Keratinocyte (primary cell): ENCODE measurements at regions not wholly inside any gene's neighbourhood (a gene's known extent, or its start where the extent isn't known, plus 50 kb on each side); places are given as distances from the start of the nearest gene placed in this dataset.

Experiments
- DNase-seq: peaks from one replicate; pipeline ENCODE4 v3.0.0-alpha.2; 2011; ENCODE audit warnings: low read depth, missing footprints, low spot score
- FAIRE-seq: peaks from 2 replicates; lab custom pipeline; 2011; peaks lifted over from hg19 to GRCh38; lab: Jason Lieb, UNC
- H2AFZ ChIP-seq: 2 replicates; pipeline ENCODE4 v1.6.0; 2012; ENCODE audit warnings: low read length, control low read depth, inconsistent platforms; ENCODE audit not compliant: control insufficient read depth
- H3K27ac ChIP-seq: 2 replicates; pipeline ENCODE4 v1.5.1; 2011; ENCODE audit warnings: low read length; ENCODE audit not compliant: control insufficient read depth, insufficient read depth
- H3K27me3 ChIP-seq: 3 replicates; pipeline ENCODE4 v1.6.0; 2011; ENCODE audit warnings: low read length; ENCODE audit not compliant: control insufficient read depth, insufficient read depth; ENCODE audit errors: extremely low read depth
- H3K36me3 ChIP-seq, 2 experiments: 2 replicates in 1 of 2; 3 replicates in 1 of 2; pipeline ENCODE4 v1.5.1; 2011; ENCODE audit warnings: low read length in 2 of 2, mild to moderate bottlenecking in 1 of 2; ENCODE audit not compliant: control insufficient read depth in 2 of 2, insufficient read depth in 2 of 2; ENCODE audit errors: extremely low read depth in 1 of 2
- H3K4me1 ChIP-seq: 3 replicates; pipeline ENCODE4 v1.5.1; 2011; ENCODE audit warnings: low read length; ENCODE audit not compliant: control insufficient read depth, insufficient read depth; ENCODE audit errors: extremely low read depth
- H3K4me2 ChIP-seq: 3 replicates; pipeline ENCODE4 v1.6.0; 2011; ENCODE audit warnings: low read depth, low read length; ENCODE audit not compliant: control insufficient read depth, insufficient read depth; ENCODE audit errors: extremely low read depth
- H3K4me3 ChIP-seq, 3 experiments: fragments of 200-600 bp in 1 of 3; sonication (generic) in 1 of 3; 2 replicates in 2 of 3; 3 replicates in 1 of 3; pipeline ENCODE4 v1.5.1; 2011 to 2016; ENCODE audit warnings: low read length in 3 of 3, mild to moderate bottlenecking in 3 of 3, control low read depth in 2 of 3, inconsistent platforms in 1 of 3, low read depth in 1 of 3, mixed read lengths in 1 of 3, mixed run types in 1 of 3, moderate library complexity in 1 of 3; ENCODE audit not compliant: control insufficient read depth in 2 of 3, insufficient read depth in 2 of 3; ENCODE audit errors: extremely low read depth in 1 of 3
- H3K79me2 ChIP-seq: 2 replicates; pipeline ENCODE4 v1.6.0; 2012; ENCODE audit warnings: low read length; ENCODE audit not compliant: control insufficient read depth, insufficient read depth
- H3K9ac ChIP-seq: 3 replicates; pipeline ENCODE4 v1.6.0; 2011; ENCODE audit warnings: low read length; ENCODE audit not compliant: control insufficient read depth, insufficient read depth; ENCODE audit errors: extremely low read depth
- H3K9me1 ChIP-seq: 3 replicates; pipeline ENCODE4 v1.6.0; 2011; ENCODE audit warnings: low read length; ENCODE audit not compliant: control insufficient read depth, insufficient read depth; ENCODE audit errors: extremely low read depth
- H3K9me3 ChIP-seq: 2 replicates; pipeline ENCODE4 v1.5.1; 2012; ENCODE audit warnings: low read depth, low read length; ENCODE audit not compliant: control insufficient read depth
- H4K20me1 ChIP-seq: 3 replicates; pipeline ENCODE4 v1.6.0; 2011; ENCODE audit warnings: low read length; ENCODE audit not compliant: control insufficient read depth, insufficient read depth; ENCODE audit errors: extremely low read depth
- EZH2 ChIP-seq: IDR thresholded peaks from one replicate; pipeline ENCODE4 v1.6.1; 2012; ENCODE audit warnings: inconsistent platforms, mild to moderate bottlenecking, low read length, moderate library complexity
- dilution Hi-C: fragments of 300-500 bp; cut with MboI; formaldehyde crosslinking; loops from one replicate; pipeline ENCODE4 v1.7.0; 2020; ENCODE audit warnings: low sequenced_read_pairs; ENCODE audit not compliant: extremely low pct_ligation_motif_present
- TF ChIP-seq, protein P1 (sequence below), 3 experiments: IDR thresholded peaks in 1 of 3; conservative IDR thresholded peaks in 1 of 3; optimal IDR thresholded peaks in 1 of 3; 2 replicates in 2 of 3; 3 replicates in 1 of 3; pipeline versions ENCODE3 to v1.5.1; 2011; ENCODE audit warnings: low read length in 3 of 3, mild to moderate bottlenecking in 3 of 3, moderate library complexity in 2 of 3, control low read depth in 1 of 3, inconsistent platforms in 1 of 3; ENCODE audit not compliant: insufficient read depth in 2 of 3; ENCODE audit errors: extremely low read depth in 1 of 3

DNA sequence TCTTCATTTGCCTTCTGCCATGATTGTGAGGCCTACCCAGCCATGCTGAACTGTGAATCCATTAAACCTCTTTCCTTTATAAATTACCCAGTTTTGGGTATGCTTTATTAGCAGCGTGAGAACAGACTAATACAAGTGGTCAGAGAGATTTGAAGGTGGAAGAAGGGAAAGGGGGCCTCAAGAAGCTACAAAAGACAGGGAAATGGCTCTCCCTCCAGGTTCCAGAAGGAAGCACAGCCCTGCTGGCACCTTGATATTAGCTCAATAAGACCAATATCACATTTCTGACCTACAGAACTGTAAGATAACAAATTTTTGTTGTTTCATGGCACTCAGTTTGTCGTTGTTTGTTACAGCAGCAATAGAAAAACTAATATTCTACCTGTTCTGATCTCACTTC is 536.5 kb upstream of the MARCKS start:
- DNase-seq (no peak), FAIRE-seq (no peak)
- H3K9me1 ChIP-seq = no peaks in the 10 kb centered on the region
- no peaks in the 10 kb centered on the region for H3K36me3 ChIP-seq
- H4K20me1 ChIP-seq = no peaks in the 10 kb centered on the region
- no peaks in the 10 kb centered on the region for H3K9me3 ChIP-seq
- no peak overlapping the region for H2AFZ ChIP-seq
- no peak overlapping the region for H3K4me2 ChIP-seq
- TF ChIP-seq, protein P1, sequence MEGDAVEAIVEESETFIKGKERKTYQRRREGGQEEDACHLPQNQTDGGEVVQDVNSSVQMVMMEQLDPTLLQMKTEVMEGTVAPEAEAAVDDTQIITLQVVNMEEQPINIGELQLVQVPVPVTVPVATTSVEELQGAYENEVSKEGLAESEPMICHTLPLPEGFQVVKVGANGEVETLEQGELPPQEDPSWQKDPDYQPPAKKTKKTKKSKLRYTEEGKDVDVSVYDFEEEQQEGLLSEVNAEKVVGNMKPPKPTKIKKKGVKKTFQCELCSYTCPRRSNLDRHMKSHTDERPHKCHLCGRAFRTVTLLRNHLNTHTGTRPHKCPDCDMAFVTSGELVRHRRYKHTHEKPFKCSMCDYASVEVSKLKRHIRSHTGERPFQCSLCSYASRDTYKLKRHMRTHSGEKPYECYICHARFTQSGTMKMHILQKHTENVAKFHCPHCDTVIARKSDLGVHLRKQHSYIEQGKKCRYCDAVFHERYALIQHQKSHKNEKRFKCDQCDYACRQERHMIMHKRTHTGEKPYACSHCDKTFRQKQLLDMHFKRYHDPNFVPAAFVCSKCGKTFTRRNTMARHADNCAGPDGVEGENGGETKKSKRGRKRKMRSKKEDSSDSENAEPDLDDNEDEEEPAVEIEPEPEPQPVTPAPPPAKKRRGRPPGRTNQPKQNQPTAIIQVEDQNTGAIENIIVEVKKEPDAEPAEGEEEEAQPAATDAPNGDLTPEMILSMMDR (optimal IDR thresholded peaks at IDR 0.05 in 1 of 3, IDR thresholded peaks at IDR 0.05 in 1 of 3, conservative IDR thresholded peaks at IDR 0.05 in 1 of 3; ENCODE audit: extremely low read depth in 1 of 3, insufficient read depth in 2 of 3, low read length in 3 of 3) = no peak
- TF ChIP-seq EZH2 = no peak
- no peaks in the 10 kb centered on the region for H3K27me3 ChIP-seq
- dilution Hi-C loops = no loop called here
- H3K4me1 ChIP-seq = peaks cover 4% of the 10 kb centered on the region
- no peak overlapping the region for H3K9ac ChIP-seq
- H3K27ac ChIP-seq = no peak overlapping the region
- no peaks in the 10 kb centered on the region for H3K79me2 ChIP-seq
- H3K4me3 ChIP-seq = no peak overlapping the region

DNA sequence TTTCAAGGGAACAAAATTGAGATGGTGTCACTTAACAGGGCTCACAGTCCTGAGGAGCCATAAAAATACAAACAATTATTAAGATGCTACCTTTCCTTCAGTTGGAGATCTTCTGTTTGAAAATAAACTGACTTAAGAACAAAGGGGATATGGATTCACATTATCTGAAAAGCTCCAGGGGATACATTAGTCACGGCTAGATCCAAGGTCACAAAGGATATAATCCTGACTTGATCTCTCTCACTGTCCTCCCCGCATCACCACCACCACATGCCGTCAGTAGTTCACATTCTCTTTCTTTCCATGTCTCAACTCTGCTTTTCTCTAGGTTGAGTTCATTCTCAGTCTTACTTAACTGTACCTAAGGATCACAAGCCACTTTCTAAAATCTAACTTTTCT is 530.4 kb upstream of the MARCKS start:
- Histone ChIP-seq H3K79me2 (no peaks in the 10 kb centered on the region), H3K4me1 (no peaks in the 10 kb centered on the region), H3K27me3 (no peaks in the 10 kb centered on the region), H2AFZ (no peak overlapping the region), H3K9me1 (no peaks in the 10 kb centered on the region), H3K27ac (no peak overlapping the region), H3K9ac (no peak overlapping the region), H3K4me2 (no peak overlapping the region), H3K36me3 (no peaks in the 10 kb centered on the region), H3K4me3 (no peak overlapping the region), H3K9me3 (no peaks in the 10 kb centered on the region), H4K20me1 (no peaks in the 10 kb centered on the region)
- FAIRE-seq = peak; percentile 29
- no peak for TF ChIP-seq EZH2
- TF ChIP-seq, protein P1 (optimal IDR thresholded peaks at IDR 0.05 in 1 of 3, IDR thresholded peaks at IDR 0.05 in 1 of 3, conservative IDR thresholded peaks at IDR 0.05 in 1 of 3; ENCODE audit: extremely low read depth in 1 of 3, insufficient read depth in 2 of 3, low read length in 3 of 3) = no peak
- dilution Hi-C loops = no loop called here
- no peak for DNase-seq
